GM12874 (cell line): ENCODE measurements at regions not wholly inside any gene's neighbourhood (a gene's known extent, or its start where the extent isn't known, plus 50 kb on each side); places are given as distances from the start of the nearest gene placed in this dataset.

ENCODE experiments used
- CTCF ChIP-seq: IDR thresholded peaks from 2 replicates; pipeline ENCODE4 v1.5.1; 2011; ENCODE audit warnings: low read depth, mild to moderate bottlenecking, control low read depth, low read length, moderate library complexity; ENCODE audit not compliant: insufficient read depth

- no peak for TF ChIP-seq CTCF
Measured at GRCh38 chr5:175096469-175097165, 347.4 kb downstream of the DRD1 start.

GRCh38 chr5:175094461-175094860 lies 349.5 kb downstream of the DRD1 start:
- no peak for TF ChIP-seq CTCF

GRCh38 chr5:175092691-175093090 lies 351.3 kb downstream of the DRD1 start:
- TF ChIP-seq CTCF: no peak

- no peak for TF ChIP-seq CTCF
Measured at GRCh38 chr5:175088963-175089362, 355.0 kb downstream of the DRD1 start.

- no peak for TF ChIP-seq CTCF
Measured at GRCh38 chr5:175082866-175083590, 358.6 kb downstream of the MSX2 start.

- no peak for TF ChIP-seq CTCF
Measured at GRCh38 chr5:175082346-175082745, 358.0 kb downstream of the MSX2 start.

- no peak for TF ChIP-seq CTCF
Measured at GRCh38 chr5:175079707-175080106, 355.3 kb downstream of the MSX2 start.
